K562 (cell line): ENCODE measurements at regions not wholly inside any gene's neighbourhood (a gene's known extent, or its start where the extent isn't known, plus 50 kb on each side); places are given as distances from the start of the nearest gene placed in this dataset.

Experiments
- ATAC-seq: fragments of 200-7000 bp; cut with Tn5 transposase; 3 replicates; pipeline ENCODE4 v1.9.1; 2020; ENCODE audit warnings: moderate library complexity
- BruUV-seq: library from RNA; stranded (reverse); fragments of 400-500 nt; replicated peaks from 2 replicates; lab custom pipeline; 2021; lab: Mats Ljungman, UMichigan
- CTCF ChIA-PET: fragments of 300-600 bp; formaldehyde crosslinking; extraction: SDS; loops from one replicate; lab custom pipeline; 2021; ENCODE audit warnings: low intra/inter-chr PET ratio; lab: Yijun Ruan, JAX
- POLR2A ChIA-PET: fragments of 300-600, 350-650 bp; sonication (Branson Sonifier 250); formaldehyde crosslinking; extraction: SDS; loops from one replicate; lab custom pipeline; 2021; ENCODE audit warnings: antibody characterized with exemption, inconsistent platforms; lab: Yijun Ruan, JAX
- DNase-seq, 4 experiments: peaks; one replicate each; pipeline versions ENCODE4 v3.0.0 to v3.0.0-alpha.2; 2011 to 2018; ENCODE audit warnings: low spot score in 3 of 4, mixed read lengths in 3 of 4; ENCODE audit errors: extremely low read depth in 1 of 4
- FAIRE-seq: peaks from 2 replicates; lab custom pipeline; 2011; peaks lifted over from hg19 to GRCh38; lab: Jason Lieb, UNC
- H2AFZ ChIP-seq: 2 replicates; pipeline ENCODE4 v1.6.0; 2011; ENCODE audit warnings: low read depth, low read length, control low read depth, inconsistent platforms
- H3K27ac ChIP-seq: fragments of 200-600 bp; 3 replicates; pipeline ENCODE4 v1.8.0; 2011; ENCODE audit warnings: low read depth, mild to moderate bottlenecking, control low read depth, inconsistent platforms, low read length, moderate library complexity, mixed read lengths; ENCODE audit errors: extremely low read depth
- H3K27me3 ChIP-seq, 2 experiments: fragments of 300-600 bp in 1 of 2; 2 replicates in 1 of 2; 3 replicates in 1 of 2; pipeline versions ENCODE4 v1.6.0 to v1.8.0; 2011; ENCODE audit warnings: inconsistent platforms in 2 of 2, low read length in 2 of 2, mild to moderate bottlenecking in 1 of 2, mixed read lengths in 1 of 2, moderate library complexity in 1 of 2; ENCODE audit not compliant: control insufficient read depth in 2 of 2, insufficient read depth in 2 of 2
- H3K36me3 ChIP-seq: fragments of 300-600 bp; 3 replicates; pipeline ENCODE4 v1.8.0; 2011; ENCODE audit warnings: mild to moderate bottlenecking, low read length, inconsistent platforms; ENCODE audit not compliant: control insufficient read depth, insufficient read depth
- H3K4me1 ChIP-seq, 2 experiments: fragments of 200-600 bp in 1 of 2; replicated peaks in 1 of 2; 2 replicates in 1 of 2; 3 replicates in 1 of 2; pipeline versions ENCODE4 v1.5.1 to v1.8.0; 2011; ENCODE audit warnings: inconsistent platforms in 2 of 2, low read length in 2 of 2, mild to moderate bottlenecking in 1 of 2, mixed read lengths in 1 of 2, moderate library complexity in 1 of 2; ENCODE audit not compliant: control insufficient read depth in 2 of 2, insufficient read depth in 2 of 2
- H3K4me2 ChIP-seq: 2 replicates; pipeline ENCODE4 v1.6.1; 2011; ENCODE audit warnings: low read length, control low read depth, inconsistent platforms, mixed read lengths; ENCODE audit not compliant: insufficient read depth
- H3K4me3 ChIP-seq: fragments of 200-600 bp; sonication (generic), shearing (Covaris generic); 2 replicates; pipeline ENCODE4 v1.5.1; 2016; ENCODE audit warnings: control low read depth, inconsistent platforms
- H3K79me2 ChIP-seq: fragments of 200-600 bp; 3 replicates; pipeline ENCODE4 v1.8.0; 2011; ENCODE audit warnings: low read length, inconsistent platforms; ENCODE audit not compliant: control insufficient read depth, insufficient read depth
- H3K9ac ChIP-seq, 2 experiments: 2 replicates each; pipeline versions ENCODE4 v1.6.0 to v1.6.1; 2011; ENCODE audit warnings: low read depth in 2 of 2, low read length in 2 of 2, control low read depth in 1 of 2, inconsistent platforms in 1 of 2, mild to moderate bottlenecking in 1 of 2, mixed read lengths in 1 of 2; ENCODE audit not compliant: insufficient read depth in 1 of 2
- H3K9me1 ChIP-seq: one replicate; pipeline ENCODE4 v1.6.0; 2011; ENCODE audit warnings: inconsistent platforms, mild to moderate bottlenecking, low read length, moderate library complexity; ENCODE audit not compliant: control insufficient read depth, insufficient read depth
- H3K9me3 ChIP-seq: replicated peaks from 2 replicates; pipeline ENCODE4 v1.5.1; 2011; ENCODE audit warnings: low read depth, low read length, inconsistent platforms; ENCODE audit not compliant: control insufficient read depth, insufficient read depth
- H4K20me1 ChIP-seq: replicated peaks from 2 replicates; pipeline ENCODE4 v1.6.1; 2011; ENCODE audit warnings: low read length, inconsistent platforms, mixed read lengths; ENCODE audit not compliant: control insufficient read depth, insufficient read depth
- ETV5 ChIP-seq: sonication (generic); formaldehyde crosslinking; IDR thresholded peaks from 2 replicates; pipeline ENCODE4 v1.4.0; 2020; ENCODE audit warnings: low read depth, mild to moderate bottlenecking, missing genetic modification reagents
- FOXJ2 ChIP-seq: fragments of 200-800 bp; sonication (Bioruptor generic); IDR thresholded peaks from 2 replicates; pipeline ENCODE4 v1.6.1; 2016; ENCODE audit warnings: missing genetic modification characterization, missing compliant biosample characterization
- MAFK ChIP-seq: IDR thresholded peaks from 2 replicates; pipeline ENCODE4 v1.6.1; 2011; ENCODE audit warnings: low read length, improper control_type of control experiment
- MAZ ChIP-seq, 2 experiments: fragments of 450-650 bp in 1 of 2; sonication (generic) in 1 of 2; formaldehyde crosslinking; IDR thresholded peaks in 1 of 2; conservative IDR thresholded peaks in 1 of 2; 2 replicates each; pipeline versions ENCODE4 v1.4.0 to v1.5.0; 2020; ENCODE audit warnings: mild to moderate bottlenecking in 1 of 2, missing genetic modification reagents in 1 of 2
- PHB2 ChIP-seq: fragments of 450-650 bp; IDR thresholded peaks from 2 replicates; pipeline ENCODE4 v1.6.1; 2017; ENCODE audit warnings: low read depth
- RFX1 ChIP-seq: fragments of 450-650 bp; IDR thresholded peaks from 2 replicates; pipeline ENCODE4 v1.6.1; 2016; ENCODE audit warnings: mild to moderate bottlenecking, moderate library complexity
- SIX5 ChIP-seq, 2 experiments: IDR thresholded peaks; 2 replicates each; pipeline ENCODE4 v1.6.1; 2011; ENCODE audit warnings: low read length in 2 of 2, borderline replicate concordance in 1 of 2, low read depth in 1 of 2, mild to moderate bottlenecking in 1 of 2, moderate library complexity in 1 of 2; ENCODE audit not compliant: insufficient read depth in 1 of 2
- SOX6 ChIP-seq: fragments of 450-650 bp; IDR thresholded peaks from 2 replicates; pipeline ENCODE4 v1.6.1; 2014; ENCODE audit warnings: mild to moderate bottlenecking
- ZNF224 ChIP-seq: sonication (generic); formaldehyde crosslinking; IDR thresholded peaks from 2 replicates; pipeline ENCODE4 v1.8.0; 2022; ENCODE audit warnings: mild to moderate bottlenecking, missing genetic modification reagents
- ZNF583 ChIP-seq: fragments of 250-450 bp; sonication (Bioruptor Pico); IDR thresholded peaks from 2 replicates; pipeline ENCODE4 v1.4.0; 2020
- WGBS: fragments of 100-300 bp; shearing (Covaris generic); methylation state at CpG from one replicate; pipeline ENCODE4 v1.1.6; 2016; ENCODE audit warnings: low coverage, mixed read lengths; ENCODE audit not compliant: insufficient coverage; ENCODE audit errors: missing lambda C conversion rate; 5-methylcytosine and 5-hydroxymethylcytosine counted together
- in situ Hi-C: fragments of 300-500 bp; cut with MboI; formaldehyde crosslinking; loops from 4 replicates; pipeline ENCODE4 v1.15.0; 2018; ENCODE audit warnings: inconsistent platforms, mixed read lengths
- intact Hi-C: fragments of 100-400 bp; cut with micrococcal nuclease; formaldehyde crosslinking; loops from 2 replicates; pipeline ENCODE4 v1.14.2; 2022
- TF ChIP-seq, protein P1 (sequence below): fragments of 250-450 bp; sonication (Bioruptor Pico); IDR thresholded peaks from 2 replicates; pipeline ENCODE4 v1.5.0; 2020; ENCODE audit warnings: mild to moderate bottlenecking, borderline replicate concordance
- TF ChIP-seq, protein P2 (sequence below), 3 experiments: fragments of 200-800 bp in 1 of 3; sonication (Bioruptor generic) in 1 of 3; sonication (generic) in 1 of 3; formaldehyde crosslinking in 1 of 3; IDR thresholded peaks; 2 replicates each; pipeline versions ENCODE4 v1.6.1 to v1.8.0; 2016 to 2022; ENCODE audit warnings: mild to moderate bottlenecking in 2 of 3, missing compliant biosample characterization in 2 of 3, missing genetic modification characterization in 2 of 3, missing genetic modification reagents in 1 of 3

DNA sequence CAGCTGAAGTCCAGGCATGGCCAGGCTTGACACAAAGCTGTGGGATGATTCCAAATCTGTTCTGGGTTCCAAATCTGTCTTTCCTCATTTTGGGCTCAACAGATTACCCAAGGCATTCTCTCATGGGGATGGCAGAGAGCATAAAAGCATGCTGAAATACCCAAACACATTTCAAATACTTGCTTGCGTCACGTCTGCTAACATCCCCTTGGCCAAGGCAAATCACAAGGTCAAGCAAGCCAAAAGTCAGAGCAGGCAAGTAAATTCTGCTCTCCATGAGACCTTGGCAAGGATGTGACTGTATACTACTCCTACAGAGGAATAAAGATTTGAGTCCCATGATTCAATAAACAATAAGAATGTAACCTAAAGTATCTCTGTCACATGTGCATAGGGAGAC lies 306.7 kb downstream of the EPB41L4A start:
- no peaks in the 10 kb centered on the region for H3K79me2 ChIP-seq
- H3K4me2 ChIP-seq: no peak overlapping the region
- H3K27me3 ChIP-seq: no peaks in the 10 kb centered on the region
- no peaks in the 10 kb centered on the region for H4K20me1 ChIP-seq
- H3K4me1 ChIP-seq: no peaks in the 10 kb centered on the region
- H2AFZ ChIP-seq: no peak overlapping the region
- no peaks in the 10 kb centered on the region for H3K36me3 ChIP-seq
- ChIA-PET POLR2A (no interaction called here), CTCF (no interaction called here)
- DNase-seq (no peak), ATAC-seq (no peak), FAIRE-seq (no peak)
- no peak overlapping the region for H3K9ac ChIP-seq
- H3K9me3 ChIP-seq: no peaks in the 10 kb centered on the region
- in situ Hi-C loops (no loop called here), intact Hi-C loops (no loop called here)
- no peak overlapping the region for H3K27ac ChIP-seq
- no TSS peak for BruUV-seq
- TF ChIP-seq ZNF583 (CRISPR knock-in tag) (no peak), PHB2 (no peak), RFX1 (no peak), ZNF224 (CRISPR knock-in tag) (no peak), MAZ (CRISPR knock-in tag; conservative IDR thresholded peaks at IDR 0.05 in 1 of 2, IDR thresholded peaks at IDR 0.05 in 1 of 2) (no peak), MAFK (no peak), ETV5 (no peak), SOX6 (no peak), FOXJ2 (no peak), SIX5 (IDR thresholded peaks at IDR 0.05; ENCODE audit: borderline replicate concordance in 1 of 2, insufficient read depth in 1 of 2, low read depth in 1 of 2, low read length in 2 of 2) (no peak)
- TF ChIP-seq, protein P1, sequence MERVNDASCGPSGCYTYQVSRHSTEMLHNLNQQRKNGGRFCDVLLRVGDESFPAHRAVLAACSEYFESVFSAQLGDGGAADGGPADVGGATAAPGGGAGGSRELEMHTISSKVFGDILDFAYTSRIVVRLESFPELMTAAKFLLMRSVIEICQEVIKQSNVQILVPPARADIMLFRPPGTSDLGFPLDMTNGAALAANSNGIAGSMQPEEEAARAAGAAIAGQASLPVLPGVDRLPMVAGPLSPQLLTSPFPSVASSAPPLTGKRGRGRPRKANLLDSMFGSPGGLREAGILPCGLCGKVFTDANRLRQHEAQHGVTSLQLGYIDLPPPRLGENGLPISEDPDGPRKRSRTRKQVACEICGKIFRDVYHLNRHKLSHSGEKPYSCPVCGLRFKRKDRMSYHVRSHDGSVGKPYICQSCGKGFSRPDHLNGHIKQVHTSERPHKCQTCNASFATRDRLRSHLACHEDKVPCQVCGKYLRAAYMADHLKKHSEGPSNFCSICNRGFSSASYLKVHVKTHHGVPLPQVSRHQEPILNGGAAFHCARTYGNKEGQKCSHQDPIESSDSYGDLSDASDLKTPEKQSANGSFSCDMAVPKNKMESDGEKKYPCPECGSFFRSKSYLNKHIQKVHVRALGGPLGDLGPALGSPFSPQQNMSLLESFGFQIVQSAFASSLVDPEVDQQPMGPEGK: no peak
- TF ChIP-seq, protein P2, sequence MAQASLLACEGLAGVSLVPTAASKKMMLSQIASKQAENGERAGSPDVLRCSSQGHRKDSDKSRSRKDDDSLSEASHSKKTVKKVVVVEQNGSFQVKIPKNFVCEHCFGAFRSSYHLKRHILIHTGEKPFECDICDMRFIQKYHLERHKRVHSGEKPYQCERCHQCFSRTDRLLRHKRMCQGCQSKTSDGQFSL (CRISPR knock-in tag; IDR thresholded peaks at IDR 0.05): no peak
- TF ChIP-seq, protein P2 (tag; IDR thresholded peaks at IDR 0.05): no peak
- H3K9me1 ChIP-seq: no peaks in the 10 kb centered on the region
- 0% methylated on average over 2 of the region's 2 CpGs for WGBS
- H3K4me3 ChIP-seq: no peak overlapping the region
